ENCODE measurements at regions not wholly inside any gene's neighbourhood (a gene's known extent, or its start where the extent isn't known, plus 50 kb on each side); places are given as distances from the start of the nearest gene placed in this dataset.

DNA sequence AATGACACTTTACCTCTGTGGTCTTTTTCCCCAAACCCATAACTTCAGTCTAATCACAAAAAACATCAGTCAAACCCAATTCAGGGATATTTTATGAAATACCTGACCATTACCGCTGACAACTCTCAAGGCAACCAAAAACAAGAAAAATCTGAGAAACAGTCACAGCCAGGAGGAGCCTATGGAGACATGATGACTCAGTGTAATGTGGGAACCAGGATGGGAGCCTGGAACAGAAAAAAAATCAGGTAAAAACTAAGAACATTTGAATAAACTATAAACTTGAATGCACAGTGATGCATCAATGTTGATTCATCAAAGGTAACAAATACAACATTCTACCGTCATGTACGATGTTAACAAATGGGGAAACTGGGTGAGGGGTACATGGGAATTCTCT lies 84.1 kb upstream of the TSHZ2 start:
- TF ChIP-seq EZH2 (IDR thresholded peaks at IDR 0.05; ENCODE audit: insufficient read depth, poor library complexity, severe bottlenecking) (no peak), EZH2phosphoT487 (IDR thresholded peaks at IDR 0.05; ENCODE audit: insufficient read depth, low read depth) (no peak)
